H1 (cell line): ENCODE measurements at regions not wholly inside any gene's neighbourhood (a gene's known extent, or its start where the extent isn't known, plus 50 kb on each side); places are given as distances from the start of the nearest gene placed in this dataset.

ENCODE experiments used
- SP2 ChIP-seq: IDR thresholded peaks from 2 replicates; pipeline ENCODE4 v1.6.1; 2012; ENCODE audit warnings: mild to moderate bottlenecking, low read length, inconsistent platforms

DNA sequence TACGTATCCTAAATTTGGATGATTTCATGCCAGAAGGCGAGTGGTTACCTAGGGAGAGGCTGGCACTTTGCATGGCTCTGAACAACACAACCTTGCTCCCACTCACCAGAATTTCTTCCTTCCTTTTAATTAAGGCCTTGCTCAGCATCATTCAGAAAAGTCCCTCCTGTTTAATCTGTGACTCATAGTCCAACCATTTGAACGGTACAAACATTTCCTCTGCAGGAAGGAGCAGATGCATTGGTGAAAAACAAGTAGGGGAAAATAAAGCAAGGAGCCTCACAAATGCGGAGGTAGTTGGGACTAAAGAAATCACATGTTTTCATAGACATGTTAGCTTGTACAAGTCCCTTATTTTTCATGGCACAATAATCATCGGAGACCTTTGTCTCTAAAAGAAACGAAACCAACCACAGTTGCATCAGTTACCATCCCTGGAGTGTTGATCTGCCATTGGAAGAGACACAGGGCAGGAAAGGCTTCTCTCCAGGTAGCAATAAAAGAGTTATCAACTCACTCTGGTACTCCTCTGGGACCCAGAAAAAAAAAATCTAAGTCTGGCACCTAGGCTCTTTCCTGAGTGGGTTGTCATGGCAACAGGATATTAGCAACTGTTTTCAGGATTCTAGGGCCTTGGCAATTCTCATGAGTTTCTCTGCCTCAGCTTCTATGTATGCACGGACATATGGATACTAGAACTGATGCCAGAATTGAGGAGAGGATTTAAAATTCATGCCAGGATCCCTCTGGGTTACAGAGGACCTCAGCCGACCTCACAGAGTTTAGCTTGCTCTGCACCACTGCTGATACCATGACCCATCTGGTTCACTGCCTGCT is 255.4 kb upstream of the ARPP21 start (continued):
- TF ChIP-seq SP2 = no peak
